SKM-1 treated with dmso at 0.1 percent for 144 hours (cell line): ENCODE measurements at regions not wholly inside any gene's neighbourhood (a gene's known extent, or its start where the extent isn't known, plus 50 kb on each side); places are given as distances from the start of the nearest gene placed in this dataset.
"Not testable (repeated sequence)": the region's sequence is repeated elsewhere in the genome, so short reads cannot be mapped to it uniquely, and the experiment has no call there.

ENCODE experiments used
- DNase-seq: peaks from one replicate; lab custom pipeline; 2025; ENCODE audit not compliant: unreplicated experiment; lab: John Stamatoyannopoulos, UW

GRCh38 chr5:121086671-121087070 is 622.6 kb downstream of the PRR16 start:
- no peak for DNase-seq

GRCh38 chr5:121087560-121087959 is 623.5 kb downstream of the PRR16 start:
- DNase-seq = no peak

DNA sequence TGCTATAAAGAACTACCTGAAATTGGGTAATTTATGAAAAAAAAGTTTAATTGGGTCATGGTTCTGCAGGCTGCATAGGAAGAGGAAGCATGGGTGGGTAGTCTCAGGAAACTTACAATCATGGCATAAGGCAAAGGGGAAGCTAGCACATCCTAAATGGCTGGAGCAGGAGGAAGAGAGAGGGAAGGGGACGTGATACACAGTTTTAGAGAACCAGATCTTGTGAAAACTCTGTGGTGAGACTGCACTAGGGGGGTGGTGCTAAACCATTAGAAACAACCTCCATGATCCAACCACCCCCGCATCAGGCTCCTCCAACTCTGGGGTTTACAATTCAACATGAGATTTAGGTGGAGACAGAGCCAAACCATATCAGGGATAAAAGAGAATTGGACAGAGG is 624.2 kb downstream of the PRR16 start:
- peak; percentile 56 for DNase-seq

DNA sequence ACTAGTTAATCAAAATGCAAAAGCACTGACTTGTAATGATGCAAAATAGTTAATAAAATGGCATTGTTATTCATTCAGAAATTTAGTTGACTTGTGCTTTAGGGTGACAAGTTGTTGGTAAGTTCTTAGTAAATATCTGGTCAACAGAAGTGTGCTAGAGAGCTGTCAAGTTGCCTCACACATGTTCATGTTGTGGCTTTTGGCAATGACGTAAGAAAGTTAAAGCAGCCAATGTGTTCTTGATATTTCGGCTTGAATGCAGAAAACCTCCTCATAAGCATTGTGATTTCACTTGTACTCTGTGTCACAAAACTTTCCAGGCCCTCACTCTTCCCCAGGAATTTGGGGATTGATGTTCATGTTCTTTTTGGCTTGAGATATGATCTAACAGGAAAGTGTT is 626.7 kb downstream of the PRR16 start:
- DNase-seq = peak; percentile 3

DNA sequence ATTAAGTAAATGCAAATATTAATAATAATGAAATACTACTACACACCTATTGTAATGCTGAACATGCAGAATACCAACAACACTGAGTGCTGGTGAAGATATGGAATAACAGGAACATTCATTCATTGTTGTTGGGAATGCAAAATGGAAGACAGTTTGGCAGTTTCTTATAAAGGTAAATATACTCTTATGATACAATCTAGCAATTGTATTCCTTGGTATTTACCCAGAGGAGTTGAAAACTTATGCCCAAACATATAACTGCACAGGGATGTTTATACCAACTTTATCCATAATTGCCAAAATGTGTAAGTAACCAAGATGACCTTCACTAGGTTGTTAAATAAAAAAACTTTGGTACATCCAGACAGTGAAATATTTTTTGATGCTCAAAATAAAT is 636.8 kb downstream of the PRR16 start:
- no peak for DNase-seq

- DNase-seq = no peak
Measured at GRCh38 chr5:121105921-121106320, 641.8 kb downstream of the PRR16 start.

DNA sequence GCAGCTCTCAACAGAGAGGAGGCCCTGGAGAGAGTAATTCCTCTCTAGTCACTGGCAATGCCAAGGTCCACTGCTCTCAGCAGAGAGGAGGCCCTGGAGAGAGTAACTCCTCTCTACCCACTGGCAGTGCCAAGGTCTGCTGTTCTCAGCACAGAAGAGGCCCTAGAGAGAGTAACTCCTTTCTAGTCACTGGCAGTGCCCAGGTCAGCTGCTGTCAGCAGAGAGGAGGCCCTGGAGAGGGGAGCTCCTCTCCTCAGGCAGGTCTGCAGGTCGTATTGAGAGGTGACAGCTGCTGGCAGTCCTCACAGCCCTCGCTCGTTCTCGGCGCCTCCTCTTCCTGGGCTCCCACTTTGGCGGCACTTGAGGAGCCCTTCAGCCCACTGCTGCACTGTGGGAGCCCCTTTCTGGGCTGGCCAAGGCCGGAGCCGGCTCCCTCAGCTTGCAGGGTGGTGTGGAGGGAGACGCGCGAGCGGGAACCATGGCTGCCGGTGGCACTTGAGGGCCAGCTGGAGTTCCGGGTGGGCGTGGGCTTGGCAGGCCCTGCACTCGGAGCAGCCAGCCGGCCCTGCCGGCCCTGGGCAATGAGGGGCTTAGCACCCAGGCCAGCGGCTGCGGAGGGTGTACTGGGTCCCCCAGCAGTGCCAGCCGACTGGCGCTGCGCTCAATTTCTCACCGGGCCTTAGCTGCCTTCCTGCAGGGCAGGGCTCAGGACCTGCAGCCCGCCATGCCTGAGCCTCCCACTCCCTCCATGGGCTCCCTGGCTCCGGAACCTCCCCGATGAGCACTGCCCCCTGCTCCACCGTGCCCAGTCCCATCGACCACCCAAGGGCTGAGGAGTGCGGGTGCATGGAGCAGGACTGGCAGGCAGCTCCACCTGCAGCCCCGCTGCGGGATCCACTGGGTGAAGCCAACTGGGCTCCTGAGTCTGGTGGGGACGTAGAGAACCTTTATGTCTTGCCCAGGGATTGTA is 642.9 kb downstream of the PRR16 start:
- not testable (repeated sequence) for DNase-seq

DNA sequence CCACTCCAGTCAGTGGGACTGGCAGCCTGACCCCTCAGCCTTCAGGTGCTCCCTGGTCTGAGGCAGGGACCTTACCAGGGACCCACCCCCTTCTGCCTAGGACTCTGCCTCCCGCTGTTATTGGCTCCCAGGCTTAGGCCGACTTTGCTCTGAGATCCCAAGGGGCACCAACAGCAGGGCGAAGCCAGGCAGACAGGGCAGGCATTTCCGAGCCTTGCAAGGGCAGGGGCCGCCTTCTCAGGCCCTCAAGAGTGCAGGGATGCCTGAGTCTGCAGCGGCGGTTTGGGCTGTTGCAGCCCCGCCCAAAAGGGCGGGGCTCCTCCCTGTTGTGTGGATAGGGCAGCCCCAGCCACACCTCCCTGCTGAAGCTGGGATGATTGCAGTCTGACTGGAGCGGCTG is 644.6 kb downstream of the PRR16 start:
- DNase-seq = no peak

DNA sequence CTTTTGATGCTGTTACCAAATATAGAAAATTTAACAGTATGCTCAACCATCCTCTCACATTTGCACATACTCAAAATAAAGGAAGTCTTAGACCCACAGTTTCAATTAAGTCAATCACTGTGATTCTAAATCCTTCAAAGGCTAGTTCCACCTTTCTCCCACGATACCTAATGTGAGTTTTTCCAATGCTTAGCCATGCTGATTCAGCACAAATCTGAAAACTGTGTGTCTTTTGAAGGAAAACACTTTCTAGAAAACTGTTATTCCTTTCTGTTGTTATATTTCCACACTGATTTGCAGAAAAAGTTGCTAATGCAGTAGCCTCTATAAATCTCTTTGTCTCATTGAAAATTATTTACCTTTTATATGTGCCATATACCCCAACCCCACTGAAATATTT is 645.7 kb downstream of the PRR16 start:
- no peak for DNase-seq

DNA sequence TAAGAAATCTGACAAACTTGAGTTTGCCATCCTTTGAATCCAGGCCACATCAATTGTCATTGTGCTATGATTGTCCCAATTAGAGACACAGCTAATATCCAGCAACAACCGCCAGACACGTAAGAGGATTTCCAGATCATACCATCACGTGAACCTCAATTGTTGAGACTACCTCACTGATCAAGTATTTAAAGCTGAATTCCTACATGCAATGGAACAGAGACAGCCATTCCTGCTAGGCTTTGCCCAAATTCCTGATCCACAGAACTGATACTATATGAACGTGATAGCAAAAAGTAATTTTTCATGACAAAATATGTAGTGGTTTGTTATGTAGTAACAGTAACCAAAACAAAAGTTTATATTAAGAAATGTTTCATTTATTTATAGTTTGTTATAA is 657.7 kb downstream of the PRR16 start:
- no peak for DNase-seq

- no peak for DNase-seq
Measured at GRCh38 chr5:121138495-121138907, 674.4 kb downstream of the PRR16 start.

- no peak for DNase-seq
Measured at GRCh38 chr5:121138952-121139351, 674.9 kb downstream of the PRR16 start.

DNA sequence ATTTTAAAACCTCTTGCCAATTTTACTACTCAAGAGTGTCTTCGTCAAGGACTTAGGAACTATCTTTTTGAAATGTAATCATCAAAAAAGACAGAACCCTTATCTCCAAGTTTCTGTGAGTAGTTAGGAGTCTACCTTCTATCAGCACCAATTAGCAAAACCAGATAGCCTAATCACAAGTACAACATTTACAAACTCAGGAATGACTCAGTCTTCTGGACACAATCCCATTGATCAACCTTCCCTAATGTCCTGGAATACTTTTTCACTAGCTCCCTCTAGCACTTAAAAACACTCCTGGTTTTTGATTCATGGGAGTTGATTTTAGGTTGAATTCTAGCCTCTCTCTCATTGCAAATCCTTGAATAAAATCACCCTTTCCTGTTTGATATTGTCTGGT is 680.7 kb downstream of the PRR16 start:
- DNase-seq = no peak

DNA sequence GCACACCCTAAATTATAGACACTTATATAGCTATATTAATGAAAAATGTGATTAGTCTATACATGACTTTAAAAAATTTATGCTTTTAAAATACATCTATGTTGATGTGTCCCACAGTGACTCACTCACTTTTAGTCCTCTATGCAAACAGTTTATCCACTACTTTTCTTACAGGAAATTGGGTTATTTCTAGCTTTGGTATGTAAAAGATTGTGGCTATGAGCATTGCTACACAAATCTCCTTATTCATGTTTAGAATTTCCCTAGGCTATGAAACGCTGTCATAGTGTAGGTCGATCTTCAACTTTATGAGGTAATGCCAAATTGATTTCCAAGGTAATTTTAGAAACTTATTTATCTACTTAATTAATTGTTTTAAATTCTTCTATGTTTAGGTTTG is 687.4 kb downstream of the PRR16 start:
- no peak for DNase-seq

DNA sequence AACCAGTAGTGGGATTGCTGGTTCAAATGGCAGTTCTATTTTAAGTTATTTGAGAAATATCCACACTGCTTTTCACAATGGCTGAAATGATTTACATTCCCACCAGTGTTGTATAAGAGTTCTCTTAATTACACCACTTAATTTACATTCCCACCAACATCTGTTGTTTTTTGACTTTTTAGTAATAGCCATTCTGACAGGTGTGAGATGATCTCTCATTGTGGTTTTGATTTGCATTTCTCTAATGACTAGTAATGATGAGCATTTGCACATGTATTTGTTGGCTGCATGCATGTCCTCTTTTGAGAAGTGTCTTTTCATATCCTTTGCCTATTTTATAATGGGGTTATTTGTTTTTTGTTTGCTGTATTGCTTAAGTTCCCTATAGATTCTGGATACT is 688.3 kb downstream of the PRR16 start:
- DNase-seq = no peak

DNA sequence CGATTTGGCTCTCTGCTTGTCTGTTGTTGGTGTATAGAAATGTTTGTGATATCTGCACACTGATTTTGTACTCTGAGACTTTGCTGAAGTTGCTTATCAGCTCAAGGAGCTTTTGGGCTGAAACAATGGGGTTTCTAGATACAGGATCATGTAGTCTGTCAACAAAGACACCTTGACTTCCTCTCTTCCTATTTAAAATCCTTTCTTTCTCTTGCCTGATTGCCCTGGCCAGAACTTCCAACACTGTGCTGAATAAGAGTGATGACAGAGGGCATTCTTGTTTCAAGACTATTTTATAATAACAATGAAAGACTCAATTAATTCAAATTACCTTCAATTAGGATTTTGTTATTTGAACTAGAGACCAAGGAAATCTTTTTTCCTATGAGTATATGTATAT is 692.5 kb downstream of the PRR16 start:
- no peak for DNase-seq

DNA sequence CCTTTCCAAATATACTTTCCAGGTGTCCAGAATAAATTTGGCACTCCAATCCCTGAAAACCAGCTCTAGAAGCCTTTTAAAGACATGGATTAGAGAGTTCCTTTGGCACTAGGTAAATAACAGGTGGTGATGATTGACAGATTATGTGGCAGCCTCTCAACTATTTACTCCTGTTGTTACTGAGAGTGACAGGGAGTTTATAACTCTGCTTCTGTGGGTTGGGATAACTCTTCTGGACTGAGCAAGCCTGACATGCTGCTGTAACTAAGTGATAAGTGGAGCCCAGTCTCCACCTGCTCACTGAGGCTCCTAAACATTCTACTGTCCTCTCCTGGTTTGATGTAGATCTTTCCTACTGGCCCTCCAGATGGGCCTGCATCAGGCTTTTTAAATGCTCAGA is 693.2 kb upstream of the FTMT start:
- no peak for DNase-seq

DNA sequence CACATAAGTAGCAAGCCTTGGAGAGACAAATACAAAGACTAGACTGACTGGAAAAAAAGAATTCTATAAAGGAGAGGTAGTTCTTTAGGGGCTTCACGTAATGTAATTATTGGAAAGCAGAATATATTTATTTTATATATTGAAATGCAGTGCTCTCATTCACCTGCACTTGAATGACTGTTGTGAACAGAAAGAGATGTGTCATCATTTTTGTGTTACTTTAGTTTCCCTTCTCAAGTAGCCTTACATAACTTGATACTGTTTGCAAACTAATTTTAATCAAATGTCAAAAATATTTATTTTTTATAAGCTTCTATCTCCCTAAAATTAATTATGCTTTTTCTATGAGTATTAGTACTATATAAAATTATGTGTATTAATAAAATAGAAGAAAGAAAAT is 691.1 kb upstream of the FTMT start:
- DNase-seq = no peak

- DNase-seq = peak; percentile 82
Measured at GRCh38 chr5:121164632-121165031, 687.0 kb upstream of the FTMT start.

- DNase-seq = no peak
Measured at GRCh38 chr5:121171361-121171760, 680.3 kb upstream of the FTMT start.

DNA sequence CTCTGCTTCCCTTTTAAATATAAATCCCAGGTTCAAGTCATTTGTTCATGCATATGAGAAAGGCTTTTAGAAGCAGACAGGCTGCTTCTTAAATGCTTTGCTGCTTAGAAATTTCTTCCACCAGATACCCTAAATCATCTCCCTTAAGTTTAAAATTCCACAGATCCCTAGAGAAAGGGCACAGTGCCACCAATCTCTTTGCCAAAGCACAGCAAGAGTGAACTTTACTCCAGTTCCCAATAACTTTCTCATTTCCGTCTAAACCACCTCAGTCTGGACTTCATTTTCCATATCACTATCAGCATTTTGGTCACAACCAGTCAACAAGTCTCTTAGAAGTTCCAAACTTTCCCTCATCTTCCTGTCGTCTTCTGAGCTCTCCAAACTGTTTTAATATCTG is 679.8 kb upstream of the FTMT start:
- no peak for DNase-seq

DNA sequence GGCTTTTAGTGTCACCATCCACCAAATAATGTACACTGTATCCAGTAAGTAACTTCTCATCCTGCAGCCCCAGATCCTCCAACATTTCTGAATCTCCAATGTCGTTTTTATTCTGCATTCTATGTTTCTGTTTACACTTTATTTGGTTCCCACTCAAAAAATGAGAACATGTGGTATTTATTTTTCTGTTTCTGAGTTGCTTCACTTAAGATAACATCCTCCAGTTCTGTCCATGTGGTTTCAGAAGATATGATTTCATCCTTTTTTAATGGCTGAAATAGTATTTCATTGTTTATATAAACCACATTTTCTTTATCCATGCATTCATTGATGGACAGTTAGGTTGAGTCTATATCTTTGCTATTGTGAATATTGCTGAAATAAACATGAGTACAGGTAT is 677.3 kb upstream of the FTMT start:
- DNase-seq = no peak

DNA sequence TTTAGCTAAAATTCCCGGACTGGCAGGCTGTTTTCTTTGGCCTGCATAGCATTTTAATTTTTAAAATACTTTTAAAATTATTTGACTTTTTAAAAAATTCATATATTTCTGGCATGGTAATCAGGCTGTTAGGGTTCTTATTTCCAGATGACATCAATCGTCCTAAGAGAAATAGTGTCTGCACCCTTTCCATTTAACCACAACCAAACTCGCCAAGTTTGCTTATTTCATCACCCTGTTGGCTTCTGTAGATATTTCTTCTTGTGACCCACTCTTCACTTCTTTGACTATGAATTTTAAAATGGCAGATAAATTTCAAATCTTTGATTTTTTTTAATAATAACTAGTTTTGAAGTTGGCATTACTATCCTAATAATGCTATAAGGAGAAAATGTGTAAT is 675.7 kb upstream of the FTMT start:
- no peak for DNase-seq
